AG09309 (cell line): ENCODE measurements at regions not wholly inside any gene's neighbourhood (a gene's known extent, or its start where the extent isn't known, plus 50 kb on each side); places are given as distances from the start of the nearest gene placed in this dataset.

Source experiments
- DNase-seq: peaks from one replicate; pipeline ENCODE4 v3.0.0-alpha.2; 2010; ENCODE audit warnings: low read depth
- H3K4me3 ChIP-seq: 2 replicates; pipeline ENCODE4 v1.5.1; 2011; ENCODE audit warnings: mild to moderate bottlenecking, low read depth, low read length, moderate library complexity; ENCODE audit not compliant: control insufficient read depth
- TF ChIP-seq, protein P1 (sequence below): IDR thresholded peaks from 2 replicates; pipeline ENCODE4 v1.5.1; 2011; ENCODE audit warnings: mild to moderate bottlenecking, low read depth, low read length, inconsistent platforms; ENCODE audit not compliant: insufficient read depth, control insufficient read depth; ENCODE audit errors: missing control alignments

GRCh38 chr4:124487651-124488050 is 224.9 kb downstream of the ANKRD50 start:
- TF ChIP-seq, protein P1, sequence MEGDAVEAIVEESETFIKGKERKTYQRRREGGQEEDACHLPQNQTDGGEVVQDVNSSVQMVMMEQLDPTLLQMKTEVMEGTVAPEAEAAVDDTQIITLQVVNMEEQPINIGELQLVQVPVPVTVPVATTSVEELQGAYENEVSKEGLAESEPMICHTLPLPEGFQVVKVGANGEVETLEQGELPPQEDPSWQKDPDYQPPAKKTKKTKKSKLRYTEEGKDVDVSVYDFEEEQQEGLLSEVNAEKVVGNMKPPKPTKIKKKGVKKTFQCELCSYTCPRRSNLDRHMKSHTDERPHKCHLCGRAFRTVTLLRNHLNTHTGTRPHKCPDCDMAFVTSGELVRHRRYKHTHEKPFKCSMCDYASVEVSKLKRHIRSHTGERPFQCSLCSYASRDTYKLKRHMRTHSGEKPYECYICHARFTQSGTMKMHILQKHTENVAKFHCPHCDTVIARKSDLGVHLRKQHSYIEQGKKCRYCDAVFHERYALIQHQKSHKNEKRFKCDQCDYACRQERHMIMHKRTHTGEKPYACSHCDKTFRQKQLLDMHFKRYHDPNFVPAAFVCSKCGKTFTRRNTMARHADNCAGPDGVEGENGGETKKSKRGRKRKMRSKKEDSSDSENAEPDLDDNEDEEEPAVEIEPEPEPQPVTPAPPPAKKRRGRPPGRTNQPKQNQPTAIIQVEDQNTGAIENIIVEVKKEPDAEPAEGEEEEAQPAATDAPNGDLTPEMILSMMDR, result no peak
- H3K4me3 ChIP-seq, result no peak overlapping the region
- no peak for DNase-seq

DNA sequence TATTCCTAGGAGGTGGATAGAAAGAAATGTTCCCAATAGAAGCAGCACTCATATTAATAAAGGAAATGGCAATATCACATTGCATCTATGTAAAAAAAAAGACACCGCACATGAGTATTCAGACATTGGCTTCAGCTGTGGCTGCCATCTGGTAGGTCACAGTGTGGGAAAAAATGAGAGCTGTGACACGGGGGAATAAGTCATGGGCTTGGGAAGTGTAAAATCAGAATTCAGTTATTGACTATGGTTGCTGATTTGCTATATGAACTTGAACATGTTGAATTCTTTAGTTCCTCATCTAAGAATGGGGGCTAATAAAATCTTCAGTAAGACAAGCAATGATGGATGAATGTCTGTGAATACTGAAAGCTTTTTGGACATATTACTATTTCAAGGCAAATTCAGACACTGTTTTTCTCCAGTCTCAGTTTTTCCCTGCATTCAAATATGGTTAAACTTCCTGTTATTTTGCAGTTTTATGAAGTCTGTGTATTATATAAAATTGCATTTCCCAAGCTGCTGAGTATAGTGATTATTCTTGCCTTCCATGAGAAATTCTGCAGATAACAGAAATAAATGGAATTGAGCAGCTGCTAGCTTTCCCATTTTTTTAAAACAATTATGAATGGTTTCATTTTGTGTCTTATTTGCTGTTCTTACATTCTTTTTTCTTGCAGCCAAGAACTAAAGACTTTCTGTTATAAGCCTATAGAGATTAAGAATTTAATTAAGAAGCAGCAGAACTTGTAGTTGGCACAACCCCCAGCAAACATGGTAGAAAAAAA is 221.0 kb downstream of the ANKRD50 start:
- no peak for DNase-seq
- H3K4me3 ChIP-seq, result no peak overlapping the region
- TF ChIP-seq, protein P1, result no peak

GRCh38 chr4:124499261-124499660 is 213.3 kb downstream of the ANKRD50 start:
- no peak overlapping the region for H3K4me3 ChIP-seq
- no peak for DNase-seq
- TF ChIP-seq, protein P1, result no peak

DNA sequence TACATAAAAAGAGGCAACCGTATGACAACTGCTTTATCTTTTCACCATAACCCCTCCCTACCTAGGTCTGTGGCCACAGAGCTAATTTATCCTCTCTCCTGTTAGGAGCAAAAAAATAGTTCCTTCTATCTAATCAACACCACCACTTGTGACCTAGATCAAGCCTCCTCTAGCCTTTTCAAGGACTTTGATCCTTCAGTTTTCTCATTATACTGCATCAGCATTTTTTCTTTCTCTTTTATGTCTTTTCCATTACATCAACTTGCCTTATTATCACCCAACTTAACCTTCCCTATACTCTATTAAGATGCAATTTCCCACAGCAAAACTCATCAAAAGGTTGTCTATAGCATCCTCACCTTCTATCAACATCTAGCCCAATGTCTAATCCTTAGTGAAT is 211.0 kb downstream of the ANKRD50 start:
- TF ChIP-seq, protein P1, result no peak
- DNase-seq, result no peak
- no peak overlapping the region for H3K4me3 ChIP-seq

GRCh38 chr4:124504431-124504830 is 208.1 kb downstream of the ANKRD50 start:
- TF ChIP-seq, protein P1, result no peak
- H3K4me3 ChIP-seq, result no peak overlapping the region
- DNase-seq, result no peak

- TF ChIP-seq, protein P1, result no peak
- no peak overlapping the region for H3K4me3 ChIP-seq
- DNase-seq, result no peak
Observed at GRCh38 chr4:124505211-124505610, 207.3 kb downstream of the ANKRD50 start.
